GM23248 (cell line): ENCODE measurements at regions not wholly inside any gene's neighbourhood (a gene's known extent, or its start where the extent isn't known, plus 50 kb on each side); places are given as distances from the start of the nearest gene placed in this dataset.

ENCODE experiments used
- DNase-seq: peaks from one replicate; pipeline ENCODE4 v3.0.0-alpha.2; 2015
- H2AFZ ChIP-seq: fragments of 200-600 bp; sonication (generic); 2 replicates; pipeline ENCODE4 v1.6.1; 2016; ENCODE audit warnings: antibody characterized with exemption
- H3F3A ChIP-seq: fragments of 200-600 bp; sonication (generic); 2 replicates; pipeline ENCODE4 v1.6.1; 2016; ENCODE audit warnings: mild to moderate bottlenecking, antibody characterized with exemption, mixed run types; ENCODE audit not compliant: insufficient read depth
- H3K27ac ChIP-seq: fragments of 200-600 bp; sonication (generic); 2 replicates; pipeline ENCODE4 v1.5.1; 2016; ENCODE audit warnings: mild to moderate bottlenecking
- H3K27me3 ChIP-seq: fragments of 200-600 bp; sonication (generic); replicated peaks from 2 replicates; pipeline ENCODE4 v1.6.1; 2016; ENCODE audit warnings: mild to moderate bottlenecking; ENCODE audit not compliant: insufficient read depth
- H3K36me3 ChIP-seq: fragments of 200-600 bp; sonication (generic); 2 replicates; pipeline ENCODE4 v1.6.1; 2016; ENCODE audit warnings: low read depth, mild to moderate bottlenecking
- H3K4me1 ChIP-seq: fragments of 200-600 bp; sonication (generic); 2 replicates; pipeline ENCODE4 v1.6.1; 2016; ENCODE audit warnings: mild to moderate bottlenecking; ENCODE audit not compliant: insufficient read depth
- H3K4me2 ChIP-seq: fragments of 200-600 bp; sonication (generic); one replicate; pipeline ENCODE4 v1.6.1; 2016; ENCODE audit warnings: mild to moderate bottlenecking; ENCODE audit not compliant: unreplicated experiment
- H3K4me3 ChIP-seq: fragments of 200-600 bp; sonication (generic); 2 replicates; pipeline ENCODE4 v1.5.1; 2016; ENCODE audit warnings: mild to moderate bottlenecking
- H3K79me2 ChIP-seq: fragments of 200-600 bp; sonication (generic); 2 replicates; pipeline ENCODE4 v1.6.1; 2016; ENCODE audit warnings: mild to moderate bottlenecking; ENCODE audit not compliant: insufficient read depth
- H3K9ac ChIP-seq: fragments of 200-600 bp; sonication (generic); 2 replicates; pipeline ENCODE4 v1.6.1; 2016; ENCODE audit warnings: mild to moderate bottlenecking
- H3K9me2 ChIP-seq: fragments of 200-600 bp; sonication (generic); 2 replicates; pipeline ENCODE4 v1.6.1; 2016; ENCODE audit warnings: mixed run types, mild to moderate bottlenecking, moderate library complexity; ENCODE audit not compliant: insufficient read depth
- H3K9me3 ChIP-seq: fragments of 200-600 bp; sonication (generic); one replicate; pipeline ENCODE4 v1.6.1; 2017; ENCODE audit warnings: low read depth
- H4K20me1 ChIP-seq: fragments of 200-600 bp; sonication (generic); 2 replicates; pipeline ENCODE4 v1.6.0; 2016; ENCODE audit not compliant: insufficient read depth
- EZH2 ChIP-seq: fragments of 200-600 bp; sonication (generic); IDR thresholded peaks from 2 replicates; pipeline ENCODE4 v1.6.1; 2018; ENCODE audit warnings: antibody characterized with exemption, mild to moderate bottlenecking; ENCODE audit not compliant: insufficient read depth, poor library complexity, severe bottlenecking
- EZH2phosphoT487 ChIP-seq: fragments of 200-600 bp; sonication (generic); IDR thresholded peaks from 2 replicates; pipeline ENCODE4 v1.6.1; 2018; ENCODE audit warnings: antibody characterized with exemption, moderate library complexity, mild to moderate bottlenecking, low read depth; ENCODE audit not compliant: insufficient read depth
- WGBS, 2 experiments: methylation state at CpG; one replicate each; pipeline ENCODE4 v1.1.6; 2015 to 2017; ENCODE audit warnings: low lambda C conversion rate in 2 of 2, low coverage in 1 of 2; ENCODE audit errors: missing lambda C conversion rate in 2 of 2; 5-methylcytosine and 5-hydroxymethylcytosine counted together
- in situ Hi-C: fragments of 300-500 bp; cut with MboI; formaldehyde crosslinking; loops from 2 replicates; pipeline ENCODE4 v1.15.0; 2020

GRCh38 chr7:25951414-25952260 lies 200.4 kb upstream of the NFE2L3 start:
- H3K9ac ChIP-seq: peak overlapping the region; percentile 82

GRCh38 chr7:25952261-25953057 lies 199.5 kb upstream of the NFE2L3 start:
- WGBS, 2 experiments: 82 to 83% methylated on average over 19 of the region's 19 CpGs

More at GRCh38 chr7:25951414-25952260, 200.4 kb upstream of the NFE2L3 start:
- Histone ChIP-seq H3K4me3 (peak overlapping the region; percentile 78), H3K9me3 (no peaks in the 10 kb centered on the region), H2AFZ (peak overlapping the region; percentile 78), H4K20me1 (no peaks in the 10 kb centered on the region), H3K27me3 (peaks cover 3% of the 10 kb centered on the region; the same call in 1 of the 2 replicates), H3K4me1 (peaks cover 4% of the 10 kb centered on the region; the same call in 1 of the 2 replicates), H3K79me2 (no peaks in the 10 kb centered on the region), H3K4me2 (peak overlapping the region; percentile 78), H3F3A (no peaks in the 10 kb centered on the region), H3K27ac (no peak overlapping the region), H3K9me2 (no peaks in the 10 kb centered on the region), H3K36me3 (no peaks in the 10 kb centered on the region)
- TF ChIP-seq EZH2phosphoT487: no peak
- TF ChIP-seq EZH2: no peak
- DNase-seq: peak; percentile 49
- WGBS, 2 experiments: 6 to 8% methylated on average over 33 to 41 of the region's 46 CpGs
- in situ Hi-C loops: no loop called here

DNA sequence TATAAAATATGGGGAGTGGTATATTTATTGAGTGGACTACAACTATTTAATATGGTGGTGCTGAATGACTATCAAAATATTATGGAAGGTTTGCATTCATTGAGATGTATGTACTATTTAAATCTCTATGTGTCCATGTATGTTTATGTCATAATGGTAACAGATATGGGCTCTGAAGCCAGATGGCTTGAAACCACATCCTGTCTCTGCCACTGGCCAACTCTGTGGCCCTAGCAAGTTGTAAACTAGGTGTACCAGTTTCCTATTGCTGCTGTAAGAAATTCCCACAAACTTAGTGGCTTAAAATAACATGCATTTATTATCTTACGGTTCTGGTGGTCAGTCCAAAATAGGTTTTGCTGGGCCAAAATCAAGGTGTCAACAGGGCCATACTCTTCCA lies 198.1 kb upstream of the NFE2L3 start:
- H3K9me3 ChIP-seq: no peaks in the 10 kb centered on the region
- no peaks in the 10 kb centered on the region for H3K36me3 ChIP-seq
- H3K27me3 ChIP-seq: peaks cover 3% of the 10 kb centered on the region; the same call in 1 of the 2 replicates
- H3K9ac ChIP-seq: no peak overlapping the region
- no peak overlapping the region for H3K4me2 ChIP-seq
- no peaks in the 10 kb centered on the region for H4K20me1 ChIP-seq
- H2AFZ ChIP-seq: no peak overlapping the region
- H3K4me3 ChIP-seq: no peak overlapping the region
- no peaks in the 10 kb centered on the region for H3K79me2 ChIP-seq
- no peak for DNase-seq
- no peak overlapping the region for H3K27ac ChIP-seq
- in situ Hi-C loops: no loop called here
- 93 to 100% methylated on average over 1 of the region's 1 CpG for WGBS, 2 experiments
- TF ChIP-seq EZH2phosphoT487: no peak
- no peak for TF ChIP-seq EZH2
- peaks cover 4% of the 10 kb centered on the region; the same call in 1 of the 2 replicates for H3K4me1 ChIP-seq
- no peaks in the 10 kb centered on the region for H3K9me2 ChIP-seq
- no peaks in the 10 kb centered on the region for H3F3A ChIP-seq

More at GRCh38 chr7:25952261-25953057, 199.5 kb upstream of the NFE2L3 start:
- no peaks in the 10 kb centered on the region for H4K20me1 ChIP-seq
- H3K27ac ChIP-seq: no peak overlapping the region
- H3K9ac ChIP-seq: no peak overlapping the region
- no peak overlapping the region; the same call in 1 of the 2 replicates for H2AFZ ChIP-seq
- H3K36me3 ChIP-seq: no peaks in the 10 kb centered on the region
- H3K4me2 ChIP-seq: no peak overlapping the region
- H3F3A ChIP-seq: no peaks in the 10 kb centered on the region
- H3K4me3 ChIP-seq: peak overlapping the region; percentile 78; the same call in 1 of the 2 replicates
- H3K79me2 ChIP-seq: no peaks in the 10 kb centered on the region
- peaks cover 4% of the 10 kb centered on the region; the same call in 1 of the 2 replicates for H3K4me1 ChIP-seq
- H3K27me3 ChIP-seq: peaks cover 3% of the 10 kb centered on the region; the same call in 1 of the 2 replicates
- no peak for TF ChIP-seq EZH2
- no peak for TF ChIP-seq EZH2phosphoT487
- in situ Hi-C loops: no loop called here
- no peak for DNase-seq
- no peaks in the 10 kb centered on the region for H3K9me2 ChIP-seq
- H3K9me3 ChIP-seq: no peaks in the 10 kb centered on the region

DNA sequence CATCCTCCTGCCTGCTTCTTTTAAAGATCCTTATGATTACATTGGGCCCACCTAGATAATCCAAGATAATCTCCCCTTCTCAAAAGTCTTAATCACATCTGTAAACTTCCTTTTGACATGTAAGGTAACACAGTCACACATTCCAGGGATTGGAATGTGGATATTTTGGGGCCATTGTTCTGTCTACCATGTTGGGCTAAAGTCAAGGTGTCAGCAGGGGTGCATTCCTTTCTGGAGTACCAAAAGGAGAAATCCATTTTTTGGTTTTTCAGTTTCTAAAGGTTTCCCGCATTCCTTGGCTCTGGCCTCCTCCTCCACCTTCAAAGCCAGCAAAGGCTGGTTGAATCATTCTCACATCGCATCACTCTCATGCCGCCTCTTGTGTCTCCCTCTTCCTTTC lies 197.6 kb upstream of the NFE2L3 start:
- no peak overlapping the region for H2AFZ ChIP-seq
- TF ChIP-seq EZH2: no peak
- no peak for TF ChIP-seq EZH2phosphoT487
- no peaks in the 10 kb centered on the region for H3K9me3 ChIP-seq
- H3K4me2 ChIP-seq: no peak overlapping the region
- no peak overlapping the region for H3K9ac ChIP-seq
- DNase-seq: no peak
- H4K20me1 ChIP-seq: no peaks in the 10 kb centered on the region
- no peaks in the 10 kb centered on the region for H3K79me2 ChIP-seq
- H3K9me2 ChIP-seq: no peaks in the 10 kb centered on the region
- H3K27ac ChIP-seq: no peak overlapping the region
- H3K4me3 ChIP-seq: no peak overlapping the region
- no peaks in the 10 kb centered on the region for H3F3A ChIP-seq
- H3K36me3 ChIP-seq: no peaks in the 10 kb centered on the region
- H3K27me3 ChIP-seq: peaks cover 3% of the 10 kb centered on the region; the same call in 1 of the 2 replicates
- peaks cover 4% of the 10 kb centered on the region; the same call in 1 of the 2 replicates for H3K4me1 ChIP-seq
- 96 to 100% methylated on average over 3 of the region's 3 CpGs for WGBS, 2 experiments
- in situ Hi-C loops: no loop called here
